GM19238 (cell line): ENCODE measurements at regions not wholly inside any gene's neighbourhood (a gene's known extent, or its start where the extent isn't known, plus 50 kb on each side); places are given as distances from the start of the nearest gene placed in this dataset.
A peak's percentile ranks its signal among the peaks of the same experiment; 100 is the strongest.

Source experiments
- DNase-seq: peaks from one replicate; pipeline ENCODE4 v3.0.0; 2011; ENCODE audit warnings: low spot score; ENCODE audit not compliant: insufficient read length

DNA sequence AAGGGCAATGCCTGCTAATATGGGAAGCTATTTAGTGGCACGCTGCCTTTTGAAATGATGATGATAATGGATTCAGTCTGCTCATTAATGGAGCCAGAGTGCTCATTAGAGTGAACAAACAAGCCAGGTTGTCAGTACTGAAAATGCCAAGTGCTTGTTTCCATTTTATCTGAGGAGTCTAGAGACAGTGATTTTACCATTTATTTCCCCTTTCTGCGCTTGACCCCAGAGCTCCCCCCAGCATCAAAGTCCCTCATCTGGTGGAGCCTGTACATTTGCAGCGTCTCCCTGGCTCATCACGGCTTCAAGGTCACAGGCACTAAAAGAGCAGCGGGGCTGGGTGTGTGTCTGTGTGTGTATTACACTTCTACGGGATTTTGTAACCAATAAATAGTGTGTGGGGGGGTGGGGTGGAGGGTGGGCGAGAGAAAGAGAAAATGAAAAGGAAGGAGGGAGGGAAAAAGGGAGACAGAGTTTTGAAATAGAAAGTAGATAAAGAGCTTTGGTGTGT is 553.8 kb downstream of the TFEC start:
- DNase-seq, result no peak

GRCh38 chr7:115475761-115476385 is 554.0 kb downstream of the MDFIC start:
- no peak for DNase-seq

- no peak for DNase-seq
Measured at GRCh38 chr7:115475206-115475605, 553.3 kb downstream of the MDFIC start.

GRCh38 chr7:115474137-115474536 is 552.2 kb downstream of the MDFIC start:
- no peak for DNase-seq

- no peak for DNase-seq
Measured at GRCh38 chr7:115471891-115472290, 550.0 kb downstream of the MDFIC start.

GRCh38 chr7:115462301-115463015 is 540.6 kb downstream of the MDFIC start:
- no peak for DNase-seq

- no peak for DNase-seq
Measured at GRCh38 chr7:115449689-115450088, 527.8 kb downstream of the MDFIC start.

GRCh38 chr7:115447495-115447894 is 525.6 kb downstream of the MDFIC start:
- no peak for DNase-seq

DNA sequence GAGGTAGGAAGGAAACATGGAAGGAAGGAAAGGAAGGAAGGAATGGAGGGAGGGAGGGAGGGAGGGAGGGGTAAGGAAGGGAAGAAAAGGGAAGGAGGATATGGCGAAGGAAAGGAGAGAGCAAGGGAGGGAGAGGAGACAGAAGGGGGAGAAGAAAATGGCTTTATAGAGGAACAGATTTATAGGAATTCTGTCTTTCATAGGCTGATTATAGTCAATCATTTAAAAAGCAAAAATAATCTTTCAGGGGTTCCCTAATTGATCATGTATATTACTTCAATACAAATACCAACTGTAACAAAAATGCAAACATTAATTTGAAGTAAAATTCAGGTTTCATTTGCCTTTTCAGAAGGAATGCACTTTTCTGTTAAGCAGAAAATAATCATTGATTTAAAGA is 519.1 kb downstream of the MDFIC start:
- DNase-seq, result no peak

DNA sequence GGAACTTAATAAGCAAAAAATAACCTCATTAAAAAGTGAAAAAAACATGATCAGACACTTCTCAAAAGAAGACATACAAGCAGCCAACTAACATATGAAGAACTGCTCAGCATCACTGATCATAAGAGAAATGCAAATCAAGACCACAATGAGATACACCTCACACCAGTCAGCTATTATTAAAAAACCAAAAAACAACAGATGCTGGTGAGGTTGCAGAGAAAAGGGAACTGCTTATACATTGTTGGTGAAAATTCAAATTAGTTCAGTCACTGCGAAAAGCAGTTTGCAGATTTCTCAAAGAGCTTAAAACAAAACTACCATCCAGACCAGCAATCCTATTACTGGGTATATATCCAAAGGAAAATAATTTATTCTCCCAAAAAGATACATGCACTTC is 513.3 kb downstream of the MDFIC start:
- DNase-seq, result no peak

DNA sequence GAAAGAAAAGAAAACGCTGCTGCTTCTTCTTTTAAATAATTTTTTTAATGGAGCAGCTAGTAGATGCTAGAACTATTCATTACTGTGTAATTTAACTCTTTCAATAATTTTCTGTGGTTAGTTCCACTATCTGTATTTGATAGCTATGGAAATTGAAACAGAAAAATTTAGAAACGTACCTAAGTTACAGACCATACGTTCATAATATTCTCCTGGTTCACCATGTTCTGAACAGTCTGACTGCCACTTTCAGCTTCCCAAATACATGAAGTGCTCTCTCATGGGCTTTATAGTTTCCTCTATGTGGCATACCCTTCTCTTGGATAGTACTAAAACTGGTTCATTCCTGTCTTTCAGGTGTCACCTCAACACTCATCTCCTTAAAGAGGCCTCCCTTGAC is 508.0 kb downstream of the MDFIC start:
- no peak for DNase-seq

GRCh38 chr7:115417662-115418061 is 495.8 kb downstream of the MDFIC start:
- DNase-seq, result no peak

DNA sequence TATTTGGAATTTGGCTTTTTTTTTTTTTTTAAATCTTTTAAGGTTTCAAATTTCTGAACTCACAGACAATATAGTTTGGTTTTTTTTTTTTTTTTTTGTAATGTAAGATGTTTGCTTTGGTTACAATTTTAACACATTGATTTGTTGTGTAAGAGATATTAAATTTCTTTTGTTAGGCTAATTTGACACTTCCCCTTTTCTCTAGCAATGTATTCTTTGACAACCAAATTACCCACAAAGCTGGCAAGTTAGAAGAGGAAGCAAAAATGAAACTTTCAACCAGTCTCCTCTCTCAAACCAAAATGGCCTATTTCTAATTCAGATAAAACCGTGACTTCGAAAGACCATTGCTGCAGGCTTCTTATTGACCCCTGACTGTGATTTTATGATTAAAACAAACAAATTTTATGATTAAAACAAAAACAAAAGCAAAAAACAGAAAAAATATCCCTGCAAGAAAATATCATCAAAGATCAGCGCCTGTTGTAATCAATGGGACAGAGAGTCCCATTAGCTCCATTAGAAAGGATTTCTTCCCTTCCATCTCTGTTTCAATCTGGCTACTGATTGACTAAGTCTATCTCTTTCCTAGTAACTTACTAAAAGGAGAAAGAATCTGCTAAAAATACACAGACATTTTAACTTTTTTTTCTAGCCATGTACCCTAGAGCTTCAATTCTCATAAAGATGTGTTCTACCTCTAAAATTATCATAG is 489.2 kb downstream of the MDFIC start:
- DNase-seq, result peak; percentile 1

DNA sequence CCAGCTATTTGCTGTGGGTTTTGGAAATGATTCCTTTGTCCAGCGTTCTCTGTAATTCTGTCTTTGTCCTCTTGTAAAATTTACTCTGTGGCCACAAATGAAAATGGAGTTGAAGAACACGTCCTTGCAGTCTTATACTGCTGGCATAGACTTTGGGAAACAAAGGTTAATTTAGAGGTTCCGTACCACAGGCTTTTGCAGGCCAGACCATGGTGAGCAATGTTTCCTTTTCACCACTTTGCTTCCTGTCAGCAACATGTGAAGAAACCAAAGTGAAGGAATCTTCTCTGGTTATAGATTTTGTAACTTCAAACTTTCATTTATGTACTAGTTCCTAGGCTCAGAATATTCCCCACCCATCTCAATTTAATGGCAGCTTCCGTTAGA is 488.5 kb downstream of the MDFIC start:
- no peak for DNase-seq

- no peak for DNase-seq
Measured at GRCh38 chr7:115409682-115410433, 488.0 kb downstream of the MDFIC start.

DNA sequence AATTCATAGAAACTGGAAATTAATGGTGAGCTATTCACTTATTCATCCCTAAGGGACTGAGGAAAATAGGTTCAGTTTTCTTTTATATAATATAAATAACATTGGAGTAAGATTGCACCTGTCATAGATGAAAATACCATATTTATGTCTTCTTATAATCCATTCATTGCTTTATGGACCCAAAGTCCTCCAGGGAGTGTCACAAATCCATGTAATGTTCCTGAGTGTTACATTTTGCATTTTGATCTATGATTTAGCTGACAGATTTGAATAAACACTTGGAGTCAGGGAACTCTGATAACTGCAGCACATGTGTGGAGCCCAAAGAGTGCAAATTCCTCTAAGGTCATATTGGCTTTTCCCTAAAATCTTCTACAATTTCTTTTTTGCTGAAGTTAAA is 484.3 kb downstream of the MDFIC start:
- no peak for DNase-seq

DNA sequence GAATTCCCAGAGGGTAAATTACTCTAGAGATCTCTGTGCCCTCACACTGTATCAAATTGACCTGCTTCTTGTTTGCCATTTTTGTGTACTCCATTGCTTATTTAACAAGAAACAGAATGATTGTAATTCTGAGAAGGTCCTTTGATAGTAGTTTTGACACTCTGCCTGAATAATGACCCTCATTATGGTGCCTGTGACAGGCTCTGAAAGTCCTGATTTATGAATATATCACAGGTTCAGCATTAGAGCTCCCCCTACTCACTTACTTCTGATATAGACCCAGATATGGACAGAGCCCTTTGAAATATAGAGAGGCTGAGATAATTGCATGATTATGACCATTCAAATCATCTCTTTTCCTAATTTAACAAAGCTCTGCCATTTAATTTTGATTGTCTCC is 465.2 kb downstream of the MDFIC start:
- DNase-seq, result no peak

DNA sequence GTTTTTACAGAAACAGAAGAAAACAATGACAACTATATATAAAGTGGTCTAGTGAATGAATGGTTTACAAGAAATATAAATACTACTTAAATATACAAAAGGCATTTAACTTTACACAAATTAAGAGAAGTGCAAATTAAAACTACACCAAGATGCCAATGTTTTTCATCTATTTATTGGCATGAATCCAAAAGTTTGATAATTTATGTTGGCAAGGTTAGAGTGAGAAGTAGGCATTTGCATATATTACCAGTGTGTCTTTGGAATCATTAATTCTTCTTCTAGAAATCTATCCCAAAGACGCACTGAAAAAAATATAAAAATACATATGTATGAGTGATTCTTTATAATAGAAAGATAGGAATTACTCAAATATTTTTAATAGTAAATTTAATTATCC is 457.4 kb downstream of the MDFIC start:
- no peak for DNase-seq

- DNase-seq, result no peak
Measured at GRCh38 chr7:115368998-115369397, 447.1 kb downstream of the MDFIC start.

- no peak for DNase-seq
Measured at GRCh38 chr7:115363916-115364315, 442.0 kb downstream of the MDFIC start.

DNA sequence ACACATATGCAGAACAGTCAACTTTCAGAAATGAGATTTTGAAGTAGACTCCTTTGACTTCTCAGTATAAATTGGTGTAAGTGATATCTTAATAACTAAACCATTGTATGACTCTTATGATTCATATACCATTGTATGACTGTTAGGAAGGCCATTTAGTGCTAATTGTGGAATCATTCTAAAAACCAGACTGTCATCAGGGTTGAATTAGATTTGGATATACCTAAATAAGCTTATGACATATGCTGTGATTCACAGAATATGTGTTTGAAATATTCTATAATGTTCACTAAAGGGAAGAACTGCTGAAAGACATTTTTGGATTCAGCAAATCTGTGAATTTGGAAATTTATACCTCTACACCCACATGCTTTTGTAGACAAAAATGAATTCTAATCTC is 438.1 kb downstream of the MDFIC start:
- no peak for DNase-seq

GRCh38 chr7:115359119-115359518 is 437.2 kb downstream of the MDFIC start:
- no peak for DNase-seq
